MCF 10A (cell line): ENCODE measurements at regions not wholly inside any gene's neighbourhood (a gene's known extent, or its start where the extent isn't known, plus 50 kb on each side); places are given as distances from the start of the nearest gene placed in this dataset.

Experiments used
- BruUV-seq: library from RNA; stranded (reverse); fragments of 400-500 nt; replicated peaks from 2 replicates; lab custom pipeline; 2021; lab: Mats Ljungman, UMichigan
- CTCF ChIA-PET: fragments of 300-600 bp; sonication (Branson Sonifier 250); formaldehyde crosslinking; extraction: SDS; loops from one replicate; lab custom pipeline; 2021; ENCODE audit warnings: antibody characterized with exemption, inconsistent platforms; lab: Yijun Ruan, JAX
- POLR2A ChIA-PET: fragments of 300-600, 350-650 bp; sonication (Branson Sonifier 250); formaldehyde crosslinking; extraction: SDS; loops from one replicate; lab custom pipeline; 2020; ENCODE audit warnings: antibody characterized with exemption, inconsistent platforms; lab: Yijun Ruan, JAX
- DNase-seq: peaks from one replicate; pipeline ENCODE4 v3.0.0-alpha.2; 2018; ENCODE audit not compliant: unreplicated experiment
- H3K27ac Mint-ChIP-seq: one replicate; pipeline ENCODE4 v1.8.0; 2022; ENCODE audit warnings: mild to moderate bottlenecking, low read depth, mixed read lengths; ENCODE audit not compliant: unreplicated experiment
- H3K27me3 Mint-ChIP-seq: one replicate; pipeline ENCODE4 v1.8.0; 2022; ENCODE audit warnings: mixed read lengths; ENCODE audit not compliant: insufficient read depth, unreplicated experiment
- H3K36me3 Mint-ChIP-seq: one replicate; pipeline ENCODE4 v1.8.0; 2022; ENCODE audit warnings: mild to moderate bottlenecking, moderate library complexity, mixed read lengths; ENCODE audit not compliant: insufficient read depth, unreplicated experiment
- H3K4me1 Mint-ChIP-seq: one replicate; pipeline ENCODE4 v1.8.0; 2022; ENCODE audit warnings: mixed read lengths; ENCODE audit not compliant: insufficient read depth, unreplicated experiment
- H3K4me3 Mint-ChIP-seq: one replicate; pipeline ENCODE4 v1.8.0; 2022; ENCODE audit warnings: mild to moderate bottlenecking, moderate library complexity, mixed read lengths; ENCODE audit not compliant: unreplicated experiment
- H3K9me3 Mint-ChIP-seq: one replicate; pipeline ENCODE4 v1.8.0; 2022; ENCODE audit warnings: mixed read lengths; ENCODE audit not compliant: unreplicated experiment
- intact Hi-C: fragments of 100-400 bp; cut with micrococcal nuclease; formaldehyde crosslinking; loops from 2 replicates; pipeline ENCODE4 v1.14.1; 2022
- TF ChIP-seq, protein P1 (sequence below): fragments of 200-600 bp; IDR thresholded peaks from one replicate; pipeline ENCODE4 v1.8.0; 2022; ENCODE audit warnings: antibody characterized with exemption, mild to moderate bottlenecking; ENCODE audit not compliant: unreplicated experiment

DNA sequence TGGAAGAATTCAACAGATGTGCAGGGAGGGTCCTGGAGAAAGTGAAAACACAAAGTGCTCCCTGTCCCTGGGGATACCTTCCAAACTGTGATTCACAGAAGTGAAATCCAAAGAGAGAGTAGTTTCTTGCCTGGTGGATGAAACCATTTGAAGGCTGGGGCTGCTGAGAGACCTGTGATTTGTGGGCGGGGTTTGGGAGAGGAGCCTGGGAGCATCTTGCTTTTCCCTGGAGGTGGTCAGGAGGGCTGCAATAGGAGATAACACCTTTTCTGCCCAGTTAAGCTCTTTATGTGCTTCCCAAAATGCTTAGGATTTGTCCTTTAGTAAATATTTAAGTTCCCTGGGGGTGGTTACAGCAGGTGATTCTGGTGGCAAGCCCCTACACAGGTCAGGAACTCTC is 105.3 kb upstream of the TPK1 start:
- Mint-ChIP-seq H3K4me3 (no peak overlapping the region), H3K36me3 (no peaks in the 10 kb centered on the region), H3K9me3 (no peaks in the 10 kb centered on the region), H3K27me3 (no peaks in the 10 kb centered on the region), H3K27ac (no peak overlapping the region), H3K4me1 (peaks cover 5% of the 10 kb centered on the region)
- ChIA-PET POLR2A (no interaction called here), CTCF (interaction anchor here (1.1 kb wide), 1 partner anchor 10 kb away, joined by 5 read pairs; no protein-coding TSS in a partner anchor)
- BruUV-seq, result no TSS peak
- no peak for DNase-seq
- TF ChIP-seq, protein P1, sequence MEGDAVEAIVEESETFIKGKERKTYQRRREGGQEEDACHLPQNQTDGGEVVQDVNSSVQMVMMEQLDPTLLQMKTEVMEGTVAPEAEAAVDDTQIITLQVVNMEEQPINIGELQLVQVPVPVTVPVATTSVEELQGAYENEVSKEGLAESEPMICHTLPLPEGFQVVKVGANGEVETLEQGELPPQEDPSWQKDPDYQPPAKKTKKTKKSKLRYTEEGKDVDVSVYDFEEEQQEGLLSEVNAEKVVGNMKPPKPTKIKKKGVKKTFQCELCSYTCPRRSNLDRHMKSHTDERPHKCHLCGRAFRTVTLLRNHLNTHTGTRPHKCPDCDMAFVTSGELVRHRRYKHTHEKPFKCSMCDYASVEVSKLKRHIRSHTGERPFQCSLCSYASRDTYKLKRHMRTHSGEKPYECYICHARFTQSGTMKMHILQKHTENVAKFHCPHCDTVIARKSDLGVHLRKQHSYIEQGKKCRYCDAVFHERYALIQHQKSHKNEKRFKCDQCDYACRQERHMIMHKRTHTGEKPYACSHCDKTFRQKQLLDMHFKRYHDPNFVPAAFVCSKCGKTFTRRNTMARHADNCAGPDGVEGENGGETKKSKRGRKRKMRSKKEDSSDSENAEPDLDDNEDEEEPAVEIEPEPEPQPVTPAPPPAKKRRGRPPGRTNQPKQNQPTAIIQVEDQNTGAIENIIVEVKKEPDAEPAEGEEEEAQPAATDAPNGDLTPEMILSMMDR, result no peak
- intact Hi-C loops, result no loop called here

DNA sequence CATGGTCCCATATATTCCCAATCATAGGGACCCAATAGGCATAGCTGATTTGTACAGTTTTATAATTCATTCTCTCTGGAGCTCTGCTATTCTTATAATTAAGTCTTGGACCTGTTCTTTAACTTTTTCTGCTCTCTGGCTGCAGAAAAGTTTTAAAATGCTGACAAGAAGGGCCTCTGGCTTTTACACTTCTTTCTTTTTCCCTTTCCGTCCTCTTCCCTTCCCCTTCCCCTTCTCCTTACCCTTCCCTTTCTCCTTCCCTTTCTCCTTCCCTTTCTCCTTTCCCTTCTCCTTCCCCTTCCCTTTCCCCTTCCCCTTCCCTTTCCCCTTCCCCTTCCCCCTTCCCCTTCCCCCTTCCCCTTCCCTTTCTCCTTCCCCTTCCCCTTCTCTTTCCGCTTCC is 101.3 kb upstream of the TPK1 start:
- Mint-ChIP-seq H3K4me3 (no peak overlapping the region), H3K27ac (no peak overlapping the region)
- CTCF ChIA-PET, result no interaction called here

DNA sequence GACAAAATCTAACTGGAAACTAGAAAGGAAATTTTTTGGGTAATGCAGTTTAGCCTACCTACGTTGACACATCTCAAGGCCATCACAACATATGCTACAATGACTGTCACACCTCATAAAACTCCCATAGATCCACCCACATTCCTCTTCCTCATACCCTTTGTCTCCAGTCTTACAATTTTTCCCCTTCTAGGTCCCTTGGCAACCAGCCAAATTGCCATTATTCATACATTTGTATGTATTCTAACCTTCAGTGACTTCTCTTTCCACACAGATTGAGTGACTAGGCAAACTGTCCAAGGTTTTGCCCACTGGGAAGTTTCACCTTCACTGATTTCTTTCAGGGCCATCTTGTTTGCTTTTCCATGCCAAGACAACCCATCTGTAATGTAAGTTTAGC is 100.5 kb upstream of the TPK1 start:
- BruUV-seq, result no TSS peak
- no peak overlapping the region for H3K4me3 Mint-ChIP-seq
- H3K27me3 Mint-ChIP-seq, result no peaks in the 10 kb centered on the region
- TF ChIP-seq, protein P1, result no peak
- intact Hi-C loops, result no loop called here
- no peak overlapping the region for H3K27ac Mint-ChIP-seq
- ChIA-PET POLR2A (no interaction called here), CTCF (interaction anchor here (0.6 to 0.7 kb wide), 2 partner anchors 19 to 77 kb away, joined by 3 to 4 read pairs; no protein-coding TSS in a partner anchor)
- no peaks in the 10 kb centered on the region for H3K36me3 Mint-ChIP-seq
- no peaks in the 10 kb centered on the region for H3K9me3 Mint-ChIP-seq
- peaks cover 13% of the 10 kb centered on the region for H3K4me1 Mint-ChIP-seq
- DNase-seq, result peak; percentile 31

More for the DNA sequence above, 101.3 kb upstream of the TPK1 start:
- no peaks in the 10 kb centered on the region for H3K27me3 Mint-ChIP-seq
- intact Hi-C loops, result no loop called here
- POLR2A ChIA-PET, result interaction anchor here (1.2 kb wide), 1 partner anchor 8 kb away, joined by 3 read pairs; no protein-coding TSS in a partner anchor
- no peak for DNase-seq
- BruUV-seq, result no TSS peak
- no peaks in the 10 kb centered on the region for H3K9me3 Mint-ChIP-seq
- no peaks in the 10 kb centered on the region for H3K36me3 Mint-ChIP-seq
- H3K4me1 Mint-ChIP-seq, result peaks cover 13% of the 10 kb centered on the region
- TF ChIP-seq, protein P1, result no peak

DNA sequence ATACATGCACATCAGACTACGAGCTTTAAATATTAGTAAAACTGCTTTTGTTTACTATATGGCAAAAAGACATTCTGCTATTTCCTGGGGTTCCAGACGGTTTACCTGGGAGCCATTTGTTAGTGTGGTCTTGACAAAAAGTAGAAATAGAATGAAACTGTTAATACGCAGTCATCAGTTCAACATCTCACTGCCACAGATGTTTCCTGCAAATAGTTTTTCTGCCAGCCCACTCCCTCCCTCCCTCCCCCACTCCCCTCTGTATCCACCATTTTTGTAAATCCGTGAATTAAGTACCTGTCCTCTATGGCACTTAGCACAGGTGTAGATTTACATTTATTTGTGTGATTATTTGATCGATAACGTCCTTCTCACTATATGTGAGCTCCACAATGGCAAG is 74.6 kb upstream of the TPK1 start:
- H3K27me3 Mint-ChIP-seq, result no peaks in the 10 kb centered on the region
- no peak overlapping the region for H3K4me3 Mint-ChIP-seq
- no peaks in the 10 kb centered on the region for H3K9me3 Mint-ChIP-seq
- H3K36me3 Mint-ChIP-seq, result no peaks in the 10 kb centered on the region
- TF ChIP-seq, protein P1, result no peak
- POLR2A ChIA-PET, result no interaction called here
- no TSS peak for BruUV-seq
- intact Hi-C loops, result no loop called here
- no peaks in the 10 kb centered on the region for H3K4me1 Mint-ChIP-seq
- CTCF ChIA-PET, result interaction anchor here (0.6 to 0.7 kb wide), 4 partner anchors 14 to 413 kb away, joined by 3 to 7 read pairs (median 4); no protein-coding TSS in a partner anchor
- DNase-seq, result no peak
- no peak overlapping the region for H3K27ac Mint-ChIP-seq
